Activated gamma-delta T cell treated with anti-CD3 and anti-CD28 coated beads, Interleukin-2, amount 50 U/mL, for 16 hours (primary cell): ENCODE measurements at regions not wholly inside any gene's neighbourhood (a gene's known extent, or its start where the extent isn't known, plus 50 kb on each side); places are given as distances from the start of the nearest gene placed in this dataset.

Source experiments
- DNase-seq: peaks from one replicate; pipeline ENCODE4 v3.0.0-alpha.2; 2020; ENCODE audit warnings: low read depth

- no peak for DNase-seq
Observed at GRCh38 chr2:126827371-126827770, 71.3 kb upstream of the TEX51 start.

GRCh38 chr2:126828051-126828450 lies 70.6 kb upstream of the TEX51 start:
- no peak for DNase-seq

DNA sequence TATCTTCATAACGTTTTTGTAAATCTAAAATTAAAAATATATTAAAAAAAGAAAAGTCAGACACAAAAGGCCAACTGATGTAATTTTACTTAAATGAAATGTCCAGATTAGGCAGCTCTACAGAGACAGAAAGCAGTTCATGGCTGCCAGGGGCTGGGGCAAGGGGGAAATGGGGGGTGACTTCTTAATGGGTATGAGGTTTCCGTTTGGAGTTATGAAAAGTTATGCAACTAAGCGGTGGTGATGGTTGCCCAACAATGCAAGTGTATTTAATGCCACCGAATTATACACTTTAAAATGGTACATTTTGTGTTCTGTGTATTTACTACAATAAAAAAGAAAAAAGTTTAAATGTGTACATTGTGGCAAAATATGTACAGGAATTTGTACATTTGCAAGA lies 70.2 kb upstream of the TEX51 start:
- DNase-seq, result no peak

DNA sequence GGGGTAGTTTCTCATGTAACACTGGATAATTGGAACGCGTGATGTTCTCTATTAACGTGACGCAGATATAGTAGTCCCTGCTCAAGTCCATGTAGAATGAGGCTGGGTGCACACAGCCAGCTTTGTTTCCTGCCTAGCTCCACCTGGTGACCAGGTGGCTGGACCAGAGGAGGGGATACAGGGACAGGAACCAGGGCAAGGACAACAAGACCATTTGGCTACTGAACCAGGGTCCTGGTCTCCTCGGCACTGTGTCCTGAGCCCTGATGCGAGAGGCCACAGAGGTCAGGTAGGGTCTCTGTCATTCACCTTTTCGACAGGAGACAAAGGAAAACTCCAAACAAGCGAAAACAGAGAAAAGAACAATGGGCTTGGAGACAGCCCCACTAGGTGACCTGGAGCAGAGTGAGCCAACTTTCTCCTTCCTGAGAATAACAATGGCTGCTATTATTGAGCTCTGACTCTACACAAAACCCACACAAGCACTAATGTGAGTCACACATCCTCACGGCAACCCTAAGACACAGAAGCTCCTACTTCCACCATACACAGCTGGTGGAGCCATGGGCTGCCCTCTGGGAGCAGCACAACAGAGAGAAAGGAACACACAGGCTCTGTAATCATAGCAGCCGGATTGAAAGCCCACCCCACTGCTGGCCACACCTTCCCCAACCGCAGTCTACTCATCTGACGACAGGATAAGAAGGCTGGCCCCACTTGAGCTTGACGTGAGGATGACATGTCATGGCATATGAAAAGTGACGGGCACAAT lies 67.3 kb upstream of the TEX51 start:
- DNase-seq, result no peak

- no peak for DNase-seq
Observed at GRCh38 chr2:126832014-126832413, 66.7 kb upstream of the TEX51 start.

DNA sequence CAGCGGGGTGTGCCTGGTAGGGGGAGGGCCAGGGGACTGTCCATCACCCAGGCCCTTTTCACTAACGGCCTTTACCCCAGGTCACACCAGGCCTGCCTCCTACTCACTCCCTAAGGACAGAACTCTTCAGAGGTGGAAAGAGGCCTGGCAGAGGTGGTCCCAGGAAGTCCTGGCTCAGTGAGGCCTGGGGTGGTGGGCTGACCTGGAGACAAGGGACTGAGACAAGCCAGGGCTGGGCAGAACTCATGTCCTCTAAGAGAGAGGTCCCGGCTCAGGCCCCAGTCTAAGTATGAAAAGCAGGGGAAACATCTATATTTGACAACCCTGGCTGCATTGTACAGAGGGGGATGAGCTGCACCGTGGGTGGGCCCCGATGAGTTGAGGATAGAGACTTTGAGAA lies 65.9 kb upstream of the TEX51 start:
- DNase-seq, result no peak

GRCh38 chr2:126834006-126834659 lies 64.6 kb upstream of the TEX51 start:
- no peak for DNase-seq

GRCh38 chr2:126835261-126835660 lies 63.4 kb upstream of the TEX51 start:
- DNase-seq, result no peak

DNA sequence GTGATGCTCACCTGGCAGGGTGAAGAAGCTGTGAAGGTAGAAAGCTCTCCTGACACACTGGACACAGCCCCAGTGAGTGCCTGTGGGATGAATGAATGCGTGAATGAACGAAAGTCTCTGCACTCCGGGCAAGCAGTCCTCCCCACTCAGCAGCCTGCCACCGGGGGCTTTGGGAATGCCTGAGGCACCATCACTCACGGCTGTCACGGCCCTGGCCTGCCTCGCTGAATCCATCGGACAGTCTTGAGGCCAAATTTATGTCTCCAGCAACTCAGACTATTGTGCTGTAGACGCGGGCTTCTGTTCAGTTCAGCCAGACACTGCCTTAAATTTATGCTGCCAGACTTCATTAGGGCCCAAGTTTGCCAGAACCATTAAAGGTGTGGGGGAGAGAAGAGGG lies 62.9 kb upstream of the TEX51 start:
- DNase-seq, result no peak

GRCh38 chr2:126836761-126837679 lies 61.7 kb upstream of the TEX51 start:
- no peak for DNase-seq

- DNase-seq, result no peak
Observed at GRCh38 chr2:126837966-126838715, 60.5 kb upstream of the TEX51 start.

DNA sequence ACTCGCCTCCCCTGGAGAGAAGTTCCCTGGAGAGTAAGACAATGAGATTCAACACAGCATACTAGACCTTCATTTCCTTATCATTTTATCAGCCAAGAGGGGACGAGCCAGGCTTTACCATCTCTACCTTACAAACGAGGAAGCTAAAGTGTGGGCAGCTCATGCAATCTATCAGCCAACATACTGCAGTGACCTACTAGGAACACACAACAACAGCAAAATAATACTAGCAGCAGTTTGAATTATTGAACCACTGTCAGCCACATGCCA lies 60.0 kb upstream of the TEX51 start:
- no peak for DNase-seq

DNA sequence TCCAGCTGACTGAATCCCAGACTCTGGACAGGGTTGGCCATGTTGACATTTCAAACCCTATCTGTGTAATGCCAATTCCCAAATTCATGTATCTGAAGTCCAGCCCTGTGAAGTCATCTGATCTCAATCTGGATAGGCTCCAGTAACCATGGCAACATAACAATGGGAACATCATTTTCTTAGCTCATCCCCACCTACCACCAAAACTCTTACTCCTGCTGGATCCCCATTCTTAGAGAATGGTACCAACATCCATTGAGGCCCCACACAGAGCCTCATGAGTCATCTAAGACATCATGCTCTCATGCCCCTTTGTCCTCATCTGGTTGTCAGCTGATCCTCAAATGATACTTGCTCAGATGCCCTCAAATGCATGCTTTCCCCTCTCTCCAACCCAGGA lies 58.9 kb upstream of the TEX51 start:
- DNase-seq, result no peak

- DNase-seq, result no peak
Observed at GRCh38 chr2:126843081-126843480, 55.6 kb upstream of the TEX51 start.

DNA sequence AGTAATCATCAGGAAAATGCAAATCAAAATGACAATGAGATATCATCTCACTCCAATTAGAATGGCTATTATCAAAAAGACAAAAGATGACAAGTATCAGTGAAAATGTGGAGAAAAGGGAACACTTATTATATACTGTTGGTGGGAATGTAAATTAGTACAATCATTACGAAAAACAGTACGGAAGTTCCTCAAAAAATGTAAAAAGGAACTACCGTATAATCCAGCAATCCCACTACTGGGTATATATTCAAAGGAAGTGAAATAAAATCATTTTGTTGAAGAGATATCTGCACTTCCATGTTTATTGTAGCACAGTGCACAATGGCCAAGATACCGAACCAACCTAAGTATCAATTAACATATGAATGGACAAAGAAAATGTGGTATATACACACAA lies 52.4 kb upstream of the TEX51 start:
- DNase-seq, result no peak
